Neural progenitor cell (in vitro differentiated cells): ENCODE measurements at regions not wholly inside any gene's neighbourhood (a gene's known extent, or its start where the extent isn't known, plus 50 kb on each side); places are given as distances from the start of the nearest gene placed in this dataset.

Source experiments
- EZH2 ChIP-seq: fragments of 200-600 bp; sonication (generic); IDR thresholded peaks from 2 replicates; pipeline ENCODE4 v1.6.1; 2017; ENCODE audit warnings: antibody characterized with exemption, mild to moderate bottlenecking, moderate library complexity
- EZH2phosphoT487 ChIP-seq: fragments of 200-600 bp; sonication (generic); IDR thresholded peaks from 2 replicates; pipeline ENCODE4 v1.6.1; 2017; ENCODE audit warnings: antibody characterized with exemption
- TF ChIP-seq, protein P1 (sequence below): fragments of 200-600 bp; sonication (generic); IDR thresholded peaks from 2 replicates; pipeline ENCODE4 v1.5.1; 2017; ENCODE audit warnings: antibody characterized with exemption, mild to moderate bottlenecking

DNA sequence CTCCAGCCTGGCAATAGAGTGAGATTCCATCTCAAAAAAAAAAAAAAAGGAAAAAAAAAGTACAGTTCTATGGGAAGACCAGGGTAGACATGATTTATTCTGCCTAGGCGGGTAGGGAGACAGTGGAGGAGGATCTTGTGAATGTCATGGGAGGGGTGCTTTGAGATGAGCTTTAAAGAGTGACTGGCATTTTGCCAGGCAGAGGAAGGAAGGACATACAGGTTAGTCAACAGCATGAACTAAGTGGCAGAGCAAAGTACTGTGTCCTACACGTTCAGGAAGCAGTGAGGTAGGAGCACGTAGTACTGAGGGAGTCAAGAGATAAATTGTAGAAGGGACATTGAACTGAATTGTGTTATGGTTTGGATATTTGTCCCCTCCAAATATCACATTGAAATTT is 451.5 kb downstream of the TOX3 start:
- TF ChIP-seq, protein P1, sequence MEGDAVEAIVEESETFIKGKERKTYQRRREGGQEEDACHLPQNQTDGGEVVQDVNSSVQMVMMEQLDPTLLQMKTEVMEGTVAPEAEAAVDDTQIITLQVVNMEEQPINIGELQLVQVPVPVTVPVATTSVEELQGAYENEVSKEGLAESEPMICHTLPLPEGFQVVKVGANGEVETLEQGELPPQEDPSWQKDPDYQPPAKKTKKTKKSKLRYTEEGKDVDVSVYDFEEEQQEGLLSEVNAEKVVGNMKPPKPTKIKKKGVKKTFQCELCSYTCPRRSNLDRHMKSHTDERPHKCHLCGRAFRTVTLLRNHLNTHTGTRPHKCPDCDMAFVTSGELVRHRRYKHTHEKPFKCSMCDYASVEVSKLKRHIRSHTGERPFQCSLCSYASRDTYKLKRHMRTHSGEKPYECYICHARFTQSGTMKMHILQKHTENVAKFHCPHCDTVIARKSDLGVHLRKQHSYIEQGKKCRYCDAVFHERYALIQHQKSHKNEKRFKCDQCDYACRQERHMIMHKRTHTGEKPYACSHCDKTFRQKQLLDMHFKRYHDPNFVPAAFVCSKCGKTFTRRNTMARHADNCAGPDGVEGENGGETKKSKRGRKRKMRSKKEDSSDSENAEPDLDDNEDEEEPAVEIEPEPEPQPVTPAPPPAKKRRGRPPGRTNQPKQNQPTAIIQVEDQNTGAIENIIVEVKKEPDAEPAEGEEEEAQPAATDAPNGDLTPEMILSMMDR: no peak
- TF ChIP-seq EZH2 (no peak), EZH2phosphoT487 (no peak)
